ENCODE measurements at regions not wholly inside any gene's neighbourhood (a gene's known extent, or its start where the extent isn't known, plus 50 kb on each side); places are given as distances from the start of the nearest gene placed in this dataset.

- DNase-seq = no peak
- no peaks in the 10 kb centered on the region for H4K20me1 ChIP-seq (ENCODE audit: insufficient read depth, low read length)
- peaks cover 33% of the 10 kb centered on the region for H3K4me1 ChIP-seq (ENCODE audit: insufficient read depth, low read length)
- no peak overlapping the region for H2AFZ ChIP-seq (ENCODE audit: low read depth, low read length)
- no peak for ATAC-seq (ENCODE audit: insufficient read depth, low read depth)
- H3K27ac ChIP-seq (ENCODE audit: low read length) = no peak overlapping the region
- no peaks in the 10 kb centered on the region for H3K27me3 ChIP-seq (ENCODE audit: insufficient read depth, low read length, poor library complexity)
- no peaks in the 10 kb centered on the region for H3K36me3 ChIP-seq (ENCODE audit: insufficient read depth, low read length)
- no peaks in the 10 kb centered on the region for H3K9me3 ChIP-seq (ENCODE audit: insufficient read depth, low read length, severe bottlenecking)
- H3K9ac ChIP-seq (ENCODE audit: low read depth, low read length) = no peak overlapping the region
- no peak overlapping the region for H3K4me2 ChIP-seq (ENCODE audit: insufficient read depth, low read length)
- no peaks in the 10 kb centered on the region for H3K79me2 ChIP-seq (ENCODE audit: insufficient read depth, low read length)
- no peak for TF ChIP-seq CTCF (IDR thresholded peaks at IDR 0.05; ENCODE audit: borderline replicate concordance, extremely low read depth, low read length, poor library complexity, severe bottlenecking)
- TF ChIP-seq EZH2 (IDR thresholded peaks at IDR 0.05; ENCODE audit: borderline replicate concordance, low read depth, low read length, severe bottlenecking) = no peak
- H3K4me3 ChIP-seq (ENCODE audit: low read depth in 1 of 2, low read length in 2 of 2) = no peak overlapping the region
These were observed 117.2 kb upstream of the NCK2 start for GRCh38 chr2:105627534-105627933.

GRCh38 chr2:105626966-105627340, 117.8 kb upstream of the NCK2 start:
- Histone ChIP-seq H3K9ac (ENCODE audit: low read depth, low read length) (no peak overlapping the region), H3K27me3 (ENCODE audit: insufficient read depth, low read length, poor library complexity) (no peaks in the 10 kb centered on the region), H3K4me1 (ENCODE audit: insufficient read depth, low read length) (peaks cover 33% of the 10 kb centered on the region), H3K79me2 (ENCODE audit: insufficient read depth, low read length) (no peaks in the 10 kb centered on the region), H2AFZ (ENCODE audit: low read depth, low read length) (no peak overlapping the region), H4K20me1 (ENCODE audit: insufficient read depth, low read length) (no peaks in the 10 kb centered on the region), H3K27ac (ENCODE audit: low read length) (no peak overlapping the region), H3K4me2 (ENCODE audit: insufficient read depth, low read length) (no peak overlapping the region), H3K36me3 (ENCODE audit: insufficient read depth, low read length) (no peaks in the 10 kb centered on the region), H3K9me3 (ENCODE audit: insufficient read depth, low read length, severe bottlenecking) (no peaks in the 10 kb centered on the region), H3K4me3 (ENCODE audit: low read depth in 1 of 2, low read length in 2 of 2) (no peak overlapping the region)
- TF ChIP-seq EZH2 (IDR thresholded peaks at IDR 0.05; ENCODE audit: borderline replicate concordance, low read depth, low read length, severe bottlenecking) (no peak), CTCF (IDR thresholded peaks at IDR 0.05; ENCODE audit: borderline replicate concordance, extremely low read depth, low read length, poor library complexity, severe bottlenecking) (no peak)
- ATAC-seq (ENCODE audit: insufficient read depth, low read depth) (no peak), DNase-seq (no peak)

- H3K4me1 ChIP-seq (ENCODE audit: insufficient read depth, low read length) = peaks cover 33% of the 10 kb centered on the region
- H3K4me2 ChIP-seq (ENCODE audit: insufficient read depth, low read length) = no peak overlapping the region
- H3K36me3 ChIP-seq (ENCODE audit: insufficient read depth, low read length) = no peaks in the 10 kb centered on the region
- no peaks in the 10 kb centered on the region for H3K27me3 ChIP-seq (ENCODE audit: insufficient read depth, low read length, poor library complexity)
- TF ChIP-seq CTCF (IDR thresholded peaks at IDR 0.05; ENCODE audit: borderline replicate concordance, extremely low read depth, low read length, poor library complexity, severe bottlenecking) (no peak), EZH2 (IDR thresholded peaks at IDR 0.05; ENCODE audit: borderline replicate concordance, low read depth, low read length, severe bottlenecking) (no peak)
- ATAC-seq (ENCODE audit: insufficient read depth, low read depth) = no peak
- H2AFZ ChIP-seq (ENCODE audit: low read depth, low read length) = no peak overlapping the region
- DNase-seq = no peak
- H3K4me3 ChIP-seq (ENCODE audit: low read depth in 1 of 2, low read length in 2 of 2) = no peak overlapping the region
- H3K79me2 ChIP-seq (ENCODE audit: insufficient read depth, low read length) = no peaks in the 10 kb centered on the region
- H4K20me1 ChIP-seq (ENCODE audit: insufficient read depth, low read length) = no peaks in the 10 kb centered on the region
- no peak overlapping the region for H3K9ac ChIP-seq (ENCODE audit: low read depth, low read length)
- no peak overlapping the region for H3K27ac ChIP-seq (ENCODE audit: low read length)
- no peaks in the 10 kb centered on the region for H3K9me3 ChIP-seq (ENCODE audit: insufficient read depth, low read length, severe bottlenecking)
These were observed 118.3 kb upstream of the NCK2 start for GRCh38 chr2:105626212-105626965.
